Caco-2 (cell line): ENCODE measurements at regions not wholly inside any gene's neighbourhood (a gene's known extent, or its start where the extent isn't known, plus 50 kb on each side); places are given as distances from the start of the nearest gene placed in this dataset.

Source experiments
- BruUV-seq: library from RNA; stranded (reverse); fragments of 400-500 nt; replicated peaks from 2 replicates; lab custom pipeline; 2021; lab: Mats Ljungman, UMichigan
- CTCF ChIA-PET: fragments of 300-600 bp; sonication (Branson Sonifier 250); formaldehyde crosslinking; loops from one replicate; lab custom pipeline; 2022; ENCODE audit warnings: antibody characterized with exemption; lab: Charles Lee
- POLR2A ChIA-PET: fragments of 300-600 bp; sonication (Branson Sonifier 250); formaldehyde crosslinking; loops from one replicate; lab custom pipeline; 2022; ENCODE audit warnings: antibody characterized with exemption; lab: Charles Lee
- DNase-seq, 2 experiments: peaks; one replicate each; pipeline versions ENCODE4 v3.0.0 to v3.0.0-alpha.2; 2020 to 2022
- H3K27me3 ChIP-seq: replicated peaks from 2 replicates; pipeline ENCODE4 v1.6.0; 2011; ENCODE audit warnings: low read length; ENCODE audit not compliant: control insufficient read depth, insufficient read depth
- H3K36me3 ChIP-seq: 2 replicates; pipeline ENCODE4 v1.5.1; 2011; ENCODE audit warnings: low read length; ENCODE audit not compliant: control insufficient read depth, insufficient read depth
- H3K4me1 ChIP-seq: fragments of 250-450 bp; sonication (Bioruptor Pico); 2 replicates; pipeline ENCODE4 v1.5.1; 2020; ENCODE audit warnings: mild to moderate bottlenecking
- H3K4me3 ChIP-seq: 2 replicates; pipeline ENCODE4 v1.5.1; 2011; ENCODE audit warnings: low read depth, mild to moderate bottlenecking, control low read depth, low read length
- H3K9me3 ChIP-seq: fragments of 250-450 bp; sonication (Bioruptor Pico); 2 replicates; pipeline ENCODE4 v1.5.1; 2020; ENCODE audit warnings: mild to moderate bottlenecking, moderate library complexity
- H3K27ac Mint-ChIP-seq: one replicate; pipeline ENCODE4 v1.8.0; 2022; ENCODE audit warnings: mixed read lengths; ENCODE audit not compliant: unreplicated experiment
- H3K27me3 Mint-ChIP-seq: one replicate; pipeline ENCODE4 v1.8.0; 2022; ENCODE audit warnings: mixed read lengths; ENCODE audit not compliant: insufficient read depth, unreplicated experiment
- H3K36me3 Mint-ChIP-seq: one replicate; pipeline ENCODE4 v1.8.0; 2022; ENCODE audit warnings: mild to moderate bottlenecking, mixed read lengths; ENCODE audit not compliant: insufficient read depth, unreplicated experiment
- H3K4me1 Mint-ChIP-seq: one replicate; pipeline ENCODE4 v1.8.0; 2022; ENCODE audit warnings: low read depth, mixed read lengths; ENCODE audit not compliant: unreplicated experiment
- H3K4me3 Mint-ChIP-seq: one replicate; pipeline ENCODE4 v1.8.0; 2022; ENCODE audit warnings: mild to moderate bottlenecking, moderate library complexity, mixed read lengths; ENCODE audit not compliant: unreplicated experiment
- H3K9me3 Mint-ChIP-seq: one replicate; pipeline ENCODE4 v1.8.0; 2022; ENCODE audit warnings: mixed read lengths; ENCODE audit not compliant: unreplicated experiment
- CTCF ChIP-seq, 2 experiments: fragments of 200-600 bp in 1 of 2; IDR thresholded peaks; 1 replicate in 1 of 2; 2 replicates in 1 of 2; pipeline versions ENCODE4 v1.5.1 to v1.8.0; 2011 to 2022; ENCODE audit warnings: antibody characterized with exemption in 1 of 2, control low read depth in 1 of 2, inconsistent platforms in 1 of 2, low read depth in 1 of 2, low read length in 1 of 2, mild to moderate bottlenecking in 1 of 2, moderate library complexity in 1 of 2; ENCODE audit not compliant: insufficient read depth in 1 of 2, severe bottlenecking in 1 of 2, unreplicated experiment in 1 of 2
- intact Hi-C: fragments of 100-400 bp; cut with micrococcal nuclease; formaldehyde crosslinking; loops from one replicate; pipeline ENCODE4 v1.10.0; 2022; ENCODE audit not compliant: unreplicated experiment

GRCh38 chr4:124432500-124432899, 280.0 kb downstream of the ANKRD50 start:
- no peaks in the 10 kb centered on the region for H3K27me3 ChIP-seq
- H3K9me3 ChIP-seq = no peaks in the 10 kb centered on the region
- H3K27me3 Mint-ChIP-seq = no peaks in the 10 kb centered on the region
- no peaks in the 10 kb centered on the region for H3K36me3 ChIP-seq
- H3K36me3 Mint-ChIP-seq = no peaks in the 10 kb centered on the region
- ChIA-PET POLR2A (no interaction called here), CTCF (no interaction called here)
- DNase-seq = no peak
- H3K4me1 Mint-ChIP-seq = no peaks in the 10 kb centered on the region
- intact Hi-C loops = no loop called here
- H3K4me1 ChIP-seq = no peaks in the 10 kb centered on the region
- no peak for TF ChIP-seq CTCF (IDR thresholded peaks at IDR 0.05; ENCODE audit: insufficient read depth in 1 of 2, low read depth in 1 of 2, low read length in 1 of 2, severe bottlenecking in 1 of 2, unreplicated experiment in 1 of 2)
- BruUV-seq = no TSS peak
- H3K9me3 Mint-ChIP-seq = no peaks in the 10 kb centered on the region
- no peak overlapping the region for H3K4me3 ChIP-seq
- H3K27ac Mint-ChIP-seq = no peak overlapping the region
- no peak overlapping the region for H3K4me3 Mint-ChIP-seq

- BruUV-seq = no TSS peak
- no peak for TF ChIP-seq CTCF (IDR thresholded peaks at IDR 0.05; ENCODE audit: insufficient read depth in 1 of 2, low read depth in 1 of 2, low read length in 1 of 2, severe bottlenecking in 1 of 2, unreplicated experiment in 1 of 2)
- Histone ChIP-seq H3K27me3 (no peaks in the 10 kb centered on the region), H3K9me3 (no peaks in the 10 kb centered on the region), H3K4me1 (no peaks in the 10 kb centered on the region), H3K4me3 (no peak overlapping the region), H3K36me3 (no peaks in the 10 kb centered on the region)
- ChIA-PET CTCF (no interaction called here), POLR2A (no interaction called here)
- H3K27me3 Mint-ChIP-seq = no peaks in the 10 kb centered on the region
- H3K36me3 Mint-ChIP-seq = no peaks in the 10 kb centered on the region
- H3K27ac Mint-ChIP-seq = no peak overlapping the region
- intact Hi-C loops = no loop called here
- no peak overlapping the region for H3K4me3 Mint-ChIP-seq
- DNase-seq = no peak
- peaks cover 5% of the 10 kb centered on the region for H3K4me1 Mint-ChIP-seq
- no peaks in the 10 kb centered on the region for H3K9me3 Mint-ChIP-seq
Observed at GRCh38 chr4:124433044-124433443, 279.5 kb downstream of the ANKRD50 start.

GRCh38 chr4:124433500-124433899, 279.0 kb downstream of the ANKRD50 start:
- no peak for DNase-seq
- H3K9me3 ChIP-seq = no peaks in the 10 kb centered on the region
- H3K4me3 Mint-ChIP-seq = no peak overlapping the region
- H3K36me3 Mint-ChIP-seq = no peaks in the 10 kb centered on the region
- no peaks in the 10 kb centered on the region for H3K36me3 ChIP-seq
- H3K4me1 Mint-ChIP-seq = peaks cover 7% of the 10 kb centered on the region
- CTCF ChIA-PET = no interaction called here
- H3K9me3 Mint-ChIP-seq = no peaks in the 10 kb centered on the region
- intact Hi-C loops = no loop called here
- no peaks in the 10 kb centered on the region for H3K27me3 Mint-ChIP-seq
- no peak overlapping the region for H3K27ac Mint-ChIP-seq
- no peak for TF ChIP-seq CTCF (IDR thresholded peaks at IDR 0.05; ENCODE audit: insufficient read depth in 1 of 2, low read depth in 1 of 2, low read length in 1 of 2, severe bottlenecking in 1 of 2, unreplicated experiment in 1 of 2)
- no peaks in the 10 kb centered on the region for H3K4me1 ChIP-seq
- no TSS peak for BruUV-seq
- POLR2A ChIA-PET = no interaction called here
- no peak overlapping the region for H3K4me3 ChIP-seq
- no peaks in the 10 kb centered on the region for H3K27me3 ChIP-seq
